Stomach (tissue), 8 donors: ENCODE measurements at regions not wholly inside any gene's neighbourhood (a gene's known extent, or its start where the extent isn't known, plus 50 kb on each side); places are given as distances from the start of the nearest gene placed in this dataset.
"Not testable (repeated sequence)": the region's sequence is repeated elsewhere in the genome, so short reads cannot be mapped to it uniquely, and the experiment has no call there.

Experiments used
- DNase-seq, 2 donors: peaks; one replicate each; pipeline versions ENCODE4 v3.0.0 to v3.0.0-alpha.2; 2013 to 2019
- H3K27ac ChIP-seq, 5 donors: fragments of 200-600 bp in 4 of 5; sonication (generic) in 4 of 5; one replicate each; pipeline ENCODE4 v1.5.1; 2013 to 2019; ENCODE audit warnings: mild to moderate bottlenecking in 1 of 5, moderate library complexity in 1 of 5
- H3K27me3 ChIP-seq, 3 donors: fragments of 200-600 bp; sonication (generic); one replicate each; pipeline ENCODE4 v1.5.1; 2017 to 2019; ENCODE audit warnings: mixed run types in 1 of 3
- H3K36me3 ChIP-seq, 4 donors: fragments of 200-600 bp; sonication (generic); 1 replicate in 3 of 4; 2 replicates in 1 of 4; pipeline ENCODE4 v1.5.1; 2016 to 2019
- H3K4me1 ChIP-seq, 4 donors: fragments of 200-600 bp; sonication (generic); one replicate each; pipeline ENCODE4 v1.5.1; 2016 to 2019
- H3K4me3 ChIP-seq, 4 donors: fragments of 200-600 bp; sonication (generic) in 3 of 4; one replicate each; pipeline ENCODE4 v1.5.1; 2016 to 2019; ENCODE audit warnings: mild to moderate bottlenecking in 1 of 4
- H3K9me3 ChIP-seq, 4 donors: fragments of 200-600 bp; sonication (generic); one replicate each; pipeline ENCODE4 v1.5.1; 2016 to 2019
- EP300 ChIP-seq: sonication (generic); formaldehyde crosslinking; IDR thresholded peaks from one replicate; pipeline ENCODE4 v1.6.1; 2017; ENCODE audit warnings: antibody characterized with exemption
- POLR2A ChIP-seq, 4 donors: fragments of 450-650 bp; IDR thresholded peaks; one replicate each; pipeline ENCODE4 v1.6.1; 2016; ENCODE audit warnings: antibody characterized with exemption in 4 of 4, control low read depth in 2 of 4, mild to moderate bottlenecking in 1 of 4, moderate library complexity in 1 of 4
- POLR2AphosphoS5 ChIP-seq, 3 donors: sonication (generic); formaldehyde crosslinking; IDR thresholded peaks; one replicate each; pipeline ENCODE4 v1.6.1; 2016; ENCODE audit warnings: antibody characterized with exemption in 3 of 3
- WGBS, 5 donors: extraction: QIAGEN DNeasy Blood & Tissue Kit in 3 of 5; methylation state at CpG; one replicate each; pipeline versions ENCODE4 v1.1.5 to v1.1.7; 2013 to 2018; 5-methylcytosine and 5-hydroxymethylcytosine counted together
- intact Hi-C: fragments of 100-400 bp; cut with DNase I; formaldehyde crosslinking; loops from one replicate; pipeline ENCODE4 v1.15.1; 2023; ENCODE audit warnings: low total_unique reads
- TF ChIP-seq, protein P1 (sequence below), 7 experiments: fragments of 450-650 bp in 4 of 7; fragments of 200-600 bp in 3 of 7; sonication (generic) in 3 of 7; IDR thresholded peaks; one replicate each; pipeline ENCODE4 v1.5.1; 2016 to 2019; ENCODE audit warnings: antibody characterized with exemption in 7 of 7, control low read depth in 2 of 7, mild to moderate bottlenecking in 1 of 7
- donor health status: healthy with polysubstance abuse.
- donor health status: Bipolar disorder and iron deficiency.
- donor health status: healthy.

DNA sequence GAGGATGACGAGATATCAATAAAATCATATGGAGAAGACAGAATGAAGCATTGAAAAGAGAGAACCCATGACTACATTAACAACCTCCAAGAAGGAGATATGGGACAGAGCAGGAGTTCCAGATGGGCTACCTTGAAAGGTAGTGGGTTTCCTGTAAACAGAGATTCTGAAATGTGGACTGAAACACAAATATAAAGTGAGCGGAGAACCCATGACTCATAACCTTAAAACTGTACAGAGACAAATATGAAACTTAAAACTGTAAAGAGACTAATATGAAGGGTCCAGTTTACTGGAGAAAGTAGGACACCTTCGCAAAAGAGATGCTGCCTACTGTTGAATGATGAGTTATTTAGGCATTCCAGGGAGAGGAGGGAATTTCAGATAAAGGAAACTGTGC, 383.7 kb downstream of the CAAP1 start:
- Histone ChIP-seq H3K27me3 (no peaks in the 10 kb centered on the region), H3K4me3 (no peak overlapping the region), H3K9me3 (no peaks in the 10 kb centered on the region), H3K4me1 (no peaks in the 10 kb centered on the region), H3K27ac (no peak overlapping the region), H3K36me3 (no peaks in the 10 kb centered on the region)
- intact Hi-C loops: no loop called here
- TF ChIP-seq, protein P1, sequence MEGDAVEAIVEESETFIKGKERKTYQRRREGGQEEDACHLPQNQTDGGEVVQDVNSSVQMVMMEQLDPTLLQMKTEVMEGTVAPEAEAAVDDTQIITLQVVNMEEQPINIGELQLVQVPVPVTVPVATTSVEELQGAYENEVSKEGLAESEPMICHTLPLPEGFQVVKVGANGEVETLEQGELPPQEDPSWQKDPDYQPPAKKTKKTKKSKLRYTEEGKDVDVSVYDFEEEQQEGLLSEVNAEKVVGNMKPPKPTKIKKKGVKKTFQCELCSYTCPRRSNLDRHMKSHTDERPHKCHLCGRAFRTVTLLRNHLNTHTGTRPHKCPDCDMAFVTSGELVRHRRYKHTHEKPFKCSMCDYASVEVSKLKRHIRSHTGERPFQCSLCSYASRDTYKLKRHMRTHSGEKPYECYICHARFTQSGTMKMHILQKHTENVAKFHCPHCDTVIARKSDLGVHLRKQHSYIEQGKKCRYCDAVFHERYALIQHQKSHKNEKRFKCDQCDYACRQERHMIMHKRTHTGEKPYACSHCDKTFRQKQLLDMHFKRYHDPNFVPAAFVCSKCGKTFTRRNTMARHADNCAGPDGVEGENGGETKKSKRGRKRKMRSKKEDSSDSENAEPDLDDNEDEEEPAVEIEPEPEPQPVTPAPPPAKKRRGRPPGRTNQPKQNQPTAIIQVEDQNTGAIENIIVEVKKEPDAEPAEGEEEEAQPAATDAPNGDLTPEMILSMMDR (IDR thresholded peaks at IDR 0.05): no peak
- TF ChIP-seq EP300 (no peak), POLR2A (IDR thresholded peaks at IDR 0.05) (no peak), POLR2AphosphoS5 (IDR thresholded peaks at IDR 0.05) (no peak)
- no peak for DNase-seq
- 82 to 91% (median 87%) methylated on average over 3 of the region's 3 CpGs for WGBS, 5 donors

DNA sequence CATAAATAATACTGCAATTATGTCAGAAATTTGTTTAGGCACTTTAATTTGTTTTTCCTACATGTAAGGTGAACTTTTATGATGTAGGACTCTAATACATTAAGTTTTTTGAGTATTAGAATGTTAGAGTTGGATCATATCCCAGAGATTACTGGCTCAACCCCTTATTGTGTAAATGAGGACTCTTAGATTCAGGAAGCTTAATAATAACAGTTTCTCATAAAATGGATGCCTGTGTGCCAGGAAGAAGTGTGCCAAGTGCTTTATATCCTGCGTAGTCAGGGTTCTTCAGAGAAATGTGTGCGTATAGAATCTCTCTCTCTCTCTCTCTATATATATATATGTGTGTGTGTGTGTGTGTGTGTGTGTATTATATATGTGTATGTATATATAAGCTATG, 388.5 kb downstream of the CAAP1 start:
- WGBS, 5 donors: 32 to 64% (median 46%) methylated on average over 2 of the region's 2 CpGs
- intact Hi-C loops: no loop called here
- no peaks in the 10 kb centered on the region for H3K4me1 ChIP-seq
- DNase-seq: no peak
- no peaks in the 10 kb centered on the region for H3K36me3 ChIP-seq
- H3K27ac ChIP-seq: no peak overlapping the region
- no peaks in the 10 kb centered on the region for H3K9me3 ChIP-seq
- H3K27me3 ChIP-seq: no peaks in the 10 kb centered on the region
- H3K4me3 ChIP-seq: no peak overlapping the region
- no peak for TF ChIP-seq EP300

GRCh38 chr9:26502311-26502710, 390.3 kb downstream of the CAAP1 start:
- Histone ChIP-seq H3K36me3 (no peaks in the 10 kb centered on the region), H3K4me3 (no peak overlapping the region), H3K27ac (no peak overlapping the region), H3K9me3 (peaks cover 0 to 12% (median 0%) of the 10 kb centered on the region in 4 donors), H3K4me1 (no peaks in the 10 kb centered on the region), H3K27me3 (no peaks in the 10 kb centered on the region)
- intact Hi-C loops: no loop called here
- DNase-seq: no peak
- no peak for TF ChIP-seq POLR2AphosphoS5 (IDR thresholded peaks at IDR 0.05)
- TF ChIP-seq POLR2A (IDR thresholded peaks at IDR 0.05): no peak
- TF ChIP-seq, protein P1 (IDR thresholded peaks at IDR 0.05): no peak
- TF ChIP-seq EP300: no peak
- 49 to 63% (median 52%) methylated on average over 3 of the region's 3 CpGs for WGBS, 5 donors

DNA sequence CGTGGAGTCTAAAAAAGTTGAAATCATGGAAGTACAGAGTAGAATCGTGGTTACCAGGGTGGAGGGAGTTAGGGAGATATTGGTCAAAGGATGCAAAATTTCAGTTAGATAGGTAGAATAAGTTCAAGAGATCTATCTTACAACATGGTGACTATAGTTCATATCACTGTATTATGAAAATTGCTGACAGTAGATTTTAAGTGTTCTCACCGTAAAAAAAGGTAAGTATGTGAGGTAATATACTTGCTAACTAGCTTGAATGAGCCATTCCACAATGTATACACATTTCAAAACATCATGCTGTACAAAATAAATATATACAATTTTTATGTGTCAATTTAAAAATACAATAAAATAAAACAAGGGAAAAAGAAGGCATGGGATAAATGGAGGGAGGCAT, 392.1 kb downstream of the CAAP1 start:
- no peak overlapping the region for H3K4me3 ChIP-seq
- WGBS, 5 donors: 46 to 58% (median 54%) methylated on average over 3 of the region's 3 CpGs
- DNase-seq: no peak
- no peaks in the 10 kb centered on the region for H3K27me3 ChIP-seq
- peaks cover 0 to 12% (median 0%) of the 10 kb centered on the region in 4 donors for H3K9me3 ChIP-seq
- TF ChIP-seq, protein P1 (IDR thresholded peaks at IDR 0.05): no peak
- no peaks in the 10 kb centered on the region for H3K36me3 ChIP-seq
- no peaks in the 10 kb centered on the region for H3K4me1 ChIP-seq
- no peak overlapping the region for H3K27ac ChIP-seq
- intact Hi-C loops: no loop called here

- H3K4me1 ChIP-seq, DNase-seq, H3K36me3 ChIP-seq, intact Hi-C loops, H3K27me3 ChIP-seq, H3K27ac ChIP-seq, H3K4me3 ChIP-seq: not testable (repeated sequence)
- WGBS, 5 donors: 87 to 97% (median 93%) methylated on average over 13 to 59 of the region's 59 CpGs
- peaks cover 0 to 28% (median 14%) of the 10 kb centered on the region in 4 donors for H3K9me3 ChIP-seq
Measured at GRCh38 chr9:26492608-26493521, 399.7 kb downstream of the CAAP1 start.

GRCh38 chr9:26491922-26492607, 400.5 kb downstream of the CAAP1 start:
- H3K36me3 ChIP-seq, H3K4me3 ChIP-seq, H3K27ac ChIP-seq, H3K4me1 ChIP-seq, H3K27me3 ChIP-seq, DNase-seq, intact Hi-C loops: not testable (repeated sequence)
- H3K9me3 ChIP-seq: peaks cover 0 to 28% (median 12%) of the 10 kb centered on the region in 4 donors
- 88 to 95% (median 93%) methylated on average over 17 to 35 of the region's 35 CpGs for WGBS, 5 donors
